Body of pancreas (tissue), 4 donors: ENCODE measurements at regions not wholly inside any gene's neighbourhood (a gene's known extent, or its start where the extent isn't known, plus 50 kb on each side); places are given as distances from the start of the nearest gene placed in this dataset.

Source experiments
- CTCF ChIP-seq, 7 experiments: fragments of 450-650 bp in 4 of 7; fragments of 200-600 bp in 3 of 7; sonication (generic) in 3 of 7; IDR thresholded peaks; one replicate each; pipeline ENCODE4 v1.5.1; 2016 to 2019; ENCODE audit warnings: antibody characterized with exemption in 7 of 7
- POLR2A ChIP-seq, 3 donors: fragments of 450-650 bp; IDR thresholded peaks; one replicate each; pipeline ENCODE4 v1.6.1; 2016; ENCODE audit warnings: antibody characterized with exemption in 3 of 3, mild to moderate bottlenecking in 2 of 3

- TF ChIP-seq CTCF (IDR thresholded peaks at IDR 0.05) (no peak), POLR2A (IDR thresholded peaks at IDR 0.05) (no peak)
Measured at GRCh38 chr7:33820206-33820605, 85.1 kb upstream of the BMPER start.
